Karpas-422 (cell line): ENCODE measurements at regions not wholly inside any gene's neighbourhood (a gene's known extent, or its start where the extent isn't known, plus 50 kb on each side); places are given as distances from the start of the nearest gene placed in this dataset.

Experiments
- DNase-seq: peaks from one replicate; pipeline ENCODE4 v3.0.0-alpha.2; 2015
- H2AFZ ChIP-seq: fragments of 200-600 bp; sonication (generic); 2 replicates; pipeline ENCODE4 v1.6.1; 2014; ENCODE audit warnings: antibody characterized with exemption, low read length, mixed read lengths
- H3K27ac ChIP-seq: fragments of 200-600 bp; sonication (generic); 2 replicates; pipeline ENCODE4 v1.5.1; 2014; ENCODE audit warnings: mild to moderate bottlenecking, low read length, moderate library complexity
- H3K27me3 ChIP-seq: fragments of 200-600 bp; sonication (generic); 2 replicates; pipeline ENCODE4 v1.6.1; 2014; ENCODE audit warnings: low read length, mixed read lengths
- H3K36me3 ChIP-seq: fragments of 200-600 bp; sonication (generic); 2 replicates; pipeline ENCODE4 v1.6.1; 2014; ENCODE audit warnings: low read length, mixed read lengths; ENCODE audit not compliant: insufficient read depth
- H3K4me1 ChIP-seq: fragments of 200-600 bp; sonication (generic); 2 replicates; pipeline ENCODE4 v1.6.1; 2014; ENCODE audit warnings: mild to moderate bottlenecking, low read length, mixed read lengths
- H3K4me2 ChIP-seq: fragments of 200-600 bp; sonication (generic); 2 replicates; pipeline ENCODE4 v1.6.1; 2014; ENCODE audit warnings: low read length, low read depth, mild to moderate bottlenecking; ENCODE audit not compliant: poor library complexity, severe bottlenecking
- H3K4me3 ChIP-seq: fragments of 200-600 bp; sonication (generic); 2 replicates; pipeline ENCODE4 v1.5.1; 2014; ENCODE audit warnings: mild to moderate bottlenecking, antibody characterized with exemption, low read length, mixed read lengths
- H3K79me2 ChIP-seq: fragments of 200-600 bp; sonication (generic); 2 replicates; pipeline ENCODE4 v1.6.1; 2014; ENCODE audit warnings: mild to moderate bottlenecking, low read length, mixed read lengths
- H3K9ac ChIP-seq: fragments of 200-600 bp; sonication (generic); 2 replicates; pipeline ENCODE4 v1.6.0; 2014; ENCODE audit warnings: low read length
- H3K9me2 ChIP-seq: fragments of 200-600 bp; sonication (generic), shearing (Covaris generic); replicated peaks from 2 replicates; pipeline ENCODE4 v1.6.0; 2014; ENCODE audit warnings: mild to moderate bottlenecking, low read length, moderate library complexity; ENCODE audit not compliant: insufficient read depth
- H3K9me3 ChIP-seq: fragments of 300-700, 200-600 bp; sonication (generic); 2 replicates; pipeline ENCODE4 v1.6.1; 2014; ENCODE audit warnings: low read length, mixed read lengths
- H4K20me1 ChIP-seq: fragments of 200-600 bp; sonication (generic); 2 replicates; pipeline ENCODE4 v1.6.1; 2014; ENCODE audit warnings: mild to moderate bottlenecking, antibody characterized with exemption, low read length, low read depth; ENCODE audit not compliant: insufficient read depth

DNA sequence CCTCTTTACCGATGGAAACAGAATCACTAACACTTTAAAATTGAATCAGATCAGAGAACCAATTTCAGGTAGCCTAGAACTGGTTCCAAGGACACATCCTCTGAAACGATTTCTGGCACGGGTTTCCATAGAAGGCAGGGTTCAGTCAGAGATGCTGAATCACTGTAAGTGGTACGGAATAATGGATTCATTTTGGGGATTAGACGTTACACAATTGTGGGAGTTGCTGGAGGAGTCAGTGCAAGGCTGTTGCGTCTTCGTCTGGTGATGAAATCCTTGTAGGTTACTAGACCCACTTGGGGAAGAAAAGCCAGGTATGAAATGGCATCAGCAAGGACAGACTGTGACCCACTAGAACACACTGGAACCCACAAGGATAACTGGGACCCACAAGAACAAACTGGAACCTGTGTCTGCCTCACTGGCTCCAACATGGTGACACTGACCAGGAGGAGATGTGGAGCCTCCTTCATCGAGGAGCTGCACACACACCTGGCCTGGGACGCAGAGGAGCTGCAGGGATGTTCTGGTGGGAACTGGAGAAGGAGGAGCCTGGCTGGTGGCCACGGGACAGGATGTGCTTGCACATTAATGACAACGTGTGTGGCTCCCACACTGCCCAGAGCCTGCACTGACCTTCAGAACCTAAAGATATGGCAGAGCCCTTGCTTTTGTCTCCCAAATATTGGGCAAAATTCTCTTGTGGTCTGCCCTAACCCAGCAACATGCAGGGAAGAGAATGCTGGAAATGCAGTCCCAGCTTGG lies 105.1 kb downstream of the TRAPPC11 start:
- H4K20me1 ChIP-seq = no peaks in the 10 kb centered on the region
- no peak overlapping the region for H3K4me2 ChIP-seq
- no peaks in the 10 kb centered on the region for H3K9me2 ChIP-seq
- no peak overlapping the region for H3K9ac ChIP-seq
- H3K9me3 ChIP-seq = no peaks in the 10 kb centered on the region
- H3K27me3 ChIP-seq = no peaks in the 10 kb centered on the region
- no peaks in the 10 kb centered on the region for H3K36me3 ChIP-seq
- no peak overlapping the region for H3K27ac ChIP-seq
- H2AFZ ChIP-seq = no peak overlapping the region
- H3K4me3 ChIP-seq = no peak overlapping the region
- no peaks in the 10 kb centered on the region for H3K79me2 ChIP-seq
- no peaks in the 10 kb centered on the region for H3K4me1 ChIP-seq
- DNase-seq = no peak

GRCh38 chr4:183765251-183765911 lies 106.3 kb downstream of the TRAPPC11 start:
- H3K9ac ChIP-seq = no peak overlapping the region
- no peaks in the 10 kb centered on the region for H3K36me3 ChIP-seq
- no peaks in the 10 kb centered on the region for H3K9me2 ChIP-seq
- H3K27me3 ChIP-seq = no peaks in the 10 kb centered on the region
- H2AFZ ChIP-seq = no peak overlapping the region
- no peak overlapping the region for H3K4me3 ChIP-seq
- H3K4me2 ChIP-seq = no peak overlapping the region
- H3K4me1 ChIP-seq = no peaks in the 10 kb centered on the region
- no peak for DNase-seq
- no peaks in the 10 kb centered on the region for H4K20me1 ChIP-seq
- no peaks in the 10 kb centered on the region for H3K79me2 ChIP-seq
- no peaks in the 10 kb centered on the region for H3K9me3 ChIP-seq
- H3K27ac ChIP-seq = no peak overlapping the region

DNA sequence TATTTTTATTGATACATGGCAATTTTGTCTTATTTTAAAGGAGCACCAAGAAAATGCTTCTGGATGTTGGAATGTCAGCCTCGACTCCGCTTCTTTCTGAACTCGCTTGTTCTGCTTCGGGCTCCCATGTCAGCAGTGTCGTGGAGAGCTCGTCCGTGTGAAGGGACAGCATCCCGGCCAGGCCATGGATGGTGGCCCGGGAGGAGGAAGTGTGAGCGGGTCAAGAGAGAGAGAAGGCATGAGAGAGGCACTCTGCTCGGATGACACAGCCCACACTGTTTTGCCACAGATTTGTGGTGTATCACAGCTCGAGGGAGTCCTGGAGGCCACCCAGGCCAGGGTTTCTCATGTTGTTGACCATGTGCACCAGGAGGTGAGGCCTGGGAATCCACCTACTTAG lies 107.0 kb downstream of the TRAPPC11 start:
- DNase-seq = no peak
- Histone ChIP-seq H3K4me1 (no peaks in the 10 kb centered on the region), H3K79me2 (no peaks in the 10 kb centered on the region), H4K20me1 (no peaks in the 10 kb centered on the region), H3K4me2 (no peak overlapping the region), H2AFZ (no peak overlapping the region), H3K27me3 (no peaks in the 10 kb centered on the region), H3K9ac (no peak overlapping the region), H3K4me3 (no peak overlapping the region), H3K9me2 (no peaks in the 10 kb centered on the region), H3K36me3 (no peaks in the 10 kb centered on the region), H3K27ac (no peak overlapping the region), H3K9me3 (no peaks in the 10 kb centered on the region)

GRCh38 chr4:183770906-183771305 lies 111.8 kb downstream of the TRAPPC11 start:
- no peak overlapping the region for H2AFZ ChIP-seq
- H3K36me3 ChIP-seq = no peaks in the 10 kb centered on the region
- H3K4me3 ChIP-seq = no peak overlapping the region
- no peaks in the 10 kb centered on the region for H4K20me1 ChIP-seq
- H3K4me2 ChIP-seq = no peak overlapping the region
- no peaks in the 10 kb centered on the region for H3K9me3 ChIP-seq
- H3K9ac ChIP-seq = no peak overlapping the region
- H3K27ac ChIP-seq = no peak overlapping the region
- H3K27me3 ChIP-seq = no peaks in the 10 kb centered on the region
- no peak for DNase-seq
- H3K9me2 ChIP-seq = no peaks in the 10 kb centered on the region
- H3K79me2 ChIP-seq = no peaks in the 10 kb centered on the region
- H3K4me1 ChIP-seq = no peaks in the 10 kb centered on the region

DNA sequence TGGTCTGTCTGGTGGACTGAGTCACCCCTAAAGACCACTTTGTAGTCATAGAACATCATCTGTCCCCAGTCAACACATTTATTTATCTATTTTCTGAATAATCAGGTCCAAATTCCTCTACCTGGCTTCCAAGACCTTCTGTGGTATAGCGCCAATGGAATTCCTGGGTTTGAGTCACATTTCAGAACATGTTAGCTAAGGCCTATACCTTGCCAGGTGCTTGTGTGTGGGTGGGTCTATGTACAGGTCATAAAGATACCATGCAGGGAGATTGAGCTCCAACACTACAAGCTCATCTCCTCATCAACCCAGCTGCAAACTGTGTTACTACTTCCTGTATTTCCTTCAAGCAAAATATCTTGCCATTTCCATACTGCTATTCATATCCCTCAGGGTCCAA lies 113.3 kb downstream of the TRAPPC11 start:
- no peak overlapping the region for H3K4me3 ChIP-seq
- H3K9ac ChIP-seq = no peak overlapping the region
- DNase-seq = no peak
- no peak overlapping the region for H2AFZ ChIP-seq
- no peaks in the 10 kb centered on the region for H3K36me3 ChIP-seq
- no peaks in the 10 kb centered on the region for H3K9me3 ChIP-seq
- H3K27me3 ChIP-seq = no peaks in the 10 kb centered on the region
- no peaks in the 10 kb centered on the region for H3K79me2 ChIP-seq
- H4K20me1 ChIP-seq = no peaks in the 10 kb centered on the region
- H3K9me2 ChIP-seq = no peaks in the 10 kb centered on the region
- H3K4me2 ChIP-seq = no peak overlapping the region
- no peak overlapping the region for H3K27ac ChIP-seq
- H3K4me1 ChIP-seq = no peaks in the 10 kb centered on the region

GRCh38 chr4:183773790-183774189 lies 114.7 kb downstream of the TRAPPC11 start:
- Histone ChIP-seq H2AFZ (no peak overlapping the region), H3K27ac (no peak overlapping the region), H3K27me3 (no peaks in the 10 kb centered on the region), H3K4me3 (no peak overlapping the region), H3K79me2 (no peaks in the 10 kb centered on the region), H3K9me3 (no peaks in the 10 kb centered on the region), H3K9me2 (no peaks in the 10 kb centered on the region), H4K20me1 (no peaks in the 10 kb centered on the region), H3K4me2 (no peak overlapping the region), H3K36me3 (no peaks in the 10 kb centered on the region), H3K4me1 (no peaks in the 10 kb centered on the region), H3K9ac (no peak overlapping the region)
- no peak for DNase-seq

- Histone ChIP-seq H3K9me2 (no peaks in the 10 kb centered on the region), H2AFZ (no peak overlapping the region), H3K9me3 (no peaks in the 10 kb centered on the region), H3K4me3 (no peak overlapping the region), H3K4me1 (no peaks in the 10 kb centered on the region), H3K4me2 (no peak overlapping the region), H3K9ac (no peak overlapping the region), H3K27me3 (no peaks in the 10 kb centered on the region), H4K20me1 (no peaks in the 10 kb centered on the region), H3K79me2 (no peaks in the 10 kb centered on the region), H3K36me3 (no peaks in the 10 kb centered on the region), H3K27ac (no peak overlapping the region)
- no peak for DNase-seq
Measured at GRCh38 chr4:183783306-183783705, 121.8 kb upstream of the STOX2 start.

DNA sequence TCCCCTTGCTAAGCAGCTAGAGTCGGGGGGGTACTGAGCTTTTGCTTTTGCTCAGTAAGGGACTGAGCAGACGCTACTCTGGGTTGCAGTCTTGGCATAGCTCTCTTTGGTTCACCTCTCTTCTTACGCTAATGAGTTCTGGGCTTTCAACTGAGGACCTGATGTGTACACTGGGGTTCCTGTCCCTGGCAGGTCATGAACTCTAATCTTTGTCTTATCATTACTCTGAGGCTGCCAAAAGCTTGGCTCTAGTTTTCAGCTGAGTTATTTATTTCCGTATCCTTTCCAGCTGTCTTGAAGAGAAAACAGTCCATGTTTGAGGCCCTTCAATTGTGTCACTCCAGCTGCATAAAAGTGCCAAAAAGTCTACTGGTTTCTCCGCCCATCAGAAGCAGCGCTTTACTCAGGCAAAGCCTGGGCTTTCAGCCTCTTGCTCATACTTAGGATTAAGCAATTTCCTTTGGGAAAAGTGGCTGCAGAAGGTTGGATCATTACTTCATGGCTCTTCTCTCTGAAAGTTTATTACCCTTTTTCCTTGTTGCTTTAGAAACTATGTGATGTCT lies 121.0 kb upstream of the STOX2 start:
- Histone ChIP-seq H3K36me3 (no peaks in the 10 kb centered on the region), H3K4me1 (no peaks in the 10 kb centered on the region), H3K9me2 (no peaks in the 10 kb centered on the region), H3K27me3 (no peaks in the 10 kb centered on the region), H3K9ac (no peak overlapping the region), H4K20me1 (no peaks in the 10 kb centered on the region), H3K4me3 (no peak overlapping the region), H3K79me2 (no peaks in the 10 kb centered on the region), H3K4me2 (no peak overlapping the region), H2AFZ (no peak overlapping the region), H3K9me3 (no peaks in the 10 kb centered on the region), H3K27ac (no peak overlapping the region)
- DNase-seq = no peak
